ENCODE measurements at regions not wholly inside any gene's neighbourhood (a gene's known extent, or its start where the extent isn't known, plus 50 kb on each side); places are given as distances from the start of the nearest gene placed in this dataset.

DNA sequence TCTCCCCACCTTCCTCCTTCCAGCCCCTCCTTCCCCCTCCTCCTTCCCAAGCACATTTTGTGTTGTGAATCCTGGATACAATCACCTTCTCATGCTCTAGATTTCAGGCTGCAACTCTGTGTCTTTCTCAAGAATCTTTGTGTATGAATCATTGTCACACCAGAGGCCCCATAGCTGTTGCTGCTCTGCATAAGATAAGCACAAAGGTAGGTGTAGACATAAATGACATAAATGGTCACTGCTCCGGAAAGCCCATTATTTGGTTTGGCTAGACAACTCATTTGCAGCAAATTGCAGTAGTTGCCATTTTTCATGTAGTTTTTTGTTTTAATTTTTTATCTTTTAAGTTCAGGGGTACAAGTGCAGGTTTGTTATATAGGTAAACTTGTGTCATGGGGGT lies 216.3 kb upstream of the NRP1 start:
- Histone ChIP-seq H3K4me1 (ENCODE audit: insufficient read depth, low read length) (no peaks in the 10 kb centered on the region), H3K27me3 (ENCODE audit: control insufficient read depth in 1 of 2, insufficient read depth in 2 of 2, low read length in 2 of 2) (no peaks in the 10 kb centered on the region), H3K36me3 (ENCODE audit: insufficient read depth, low read length) (no peaks in the 10 kb centered on the region), H3K9ac (ENCODE audit: low read length) (no peak overlapping the region), H3K27ac (ENCODE audit: low read depth, low read length) (no peak overlapping the region), H3K4me3 (ENCODE audit: low read depth in 1 of 2, low read length in 2 of 2) (no peak overlapping the region), H3K9me3 (ENCODE audit: low read length) (no peaks in the 10 kb centered on the region)

- H3K4me1 ChIP-seq (ENCODE audit: insufficient read depth, low read length) = no peaks in the 10 kb centered on the region
- no peak overlapping the region for H3K27ac ChIP-seq (ENCODE audit: low read depth, low read length)
- no peak overlapping the region for H3K4me3 ChIP-seq (ENCODE audit: low read depth in 1 of 2, low read length in 2 of 2)
- no peaks in the 10 kb centered on the region for H3K36me3 ChIP-seq (ENCODE audit: insufficient read depth, low read length)
- no peak overlapping the region for H3K9ac ChIP-seq (ENCODE audit: low read length)
- H3K27me3 ChIP-seq (ENCODE audit: control insufficient read depth in 1 of 2, insufficient read depth in 2 of 2, low read length in 2 of 2) = no peaks in the 10 kb centered on the region
- H3K9me3 ChIP-seq (ENCODE audit: low read length) = no peaks in the 10 kb centered on the region
Observed at GRCh38 chr10:33547976-33548375, 213.5 kb upstream of the NRP1 start.

- Histone ChIP-seq H3K4me3 (ENCODE audit: low read depth in 1 of 2, low read length in 2 of 2) (no peak overlapping the region), H3K27ac (ENCODE audit: low read depth, low read length) (no peak overlapping the region), H3K9ac (ENCODE audit: low read length) (no peak overlapping the region), H3K27me3 (ENCODE audit: control insufficient read depth in 1 of 2, insufficient read depth in 2 of 2, low read length in 2 of 2) (no peaks in the 10 kb centered on the region), H3K4me1 (ENCODE audit: insufficient read depth, low read length) (no peaks in the 10 kb centered on the region), H3K36me3 (ENCODE audit: insufficient read depth, low read length) (no peaks in the 10 kb centered on the region), H3K9me3 (ENCODE audit: low read length) (no peaks in the 10 kb centered on the region)
Observed at GRCh38 chr10:33546031-33546430, 211.6 kb upstream of the NRP1 start.

GRCh38 chr10:33542752-33543505 lies 208.5 kb upstream of the NRP1 start:
- no peak overlapping the region for H3K27ac ChIP-seq (ENCODE audit: low read depth, low read length)
- H3K27me3 ChIP-seq (ENCODE audit: control insufficient read depth in 1 of 2, insufficient read depth in 2 of 2, low read length in 2 of 2) = no peaks in the 10 kb centered on the region
- H3K36me3 ChIP-seq (ENCODE audit: insufficient read depth, low read length) = no peaks in the 10 kb centered on the region
- H3K4me3 ChIP-seq (ENCODE audit: low read depth in 1 of 2, low read length in 2 of 2) = no peak overlapping the region
- no peaks in the 10 kb centered on the region for H3K9me3 ChIP-seq (ENCODE audit: low read length)
- no peak overlapping the region for H3K9ac ChIP-seq (ENCODE audit: low read length)
- H3K4me1 ChIP-seq (ENCODE audit: insufficient read depth, low read length) = no peaks in the 10 kb centered on the region

GRCh38 chr10:33539116-33539515 lies 204.6 kb upstream of the NRP1 start:
- no peak overlapping the region for H3K9ac ChIP-seq (ENCODE audit: low read length)

DNA sequence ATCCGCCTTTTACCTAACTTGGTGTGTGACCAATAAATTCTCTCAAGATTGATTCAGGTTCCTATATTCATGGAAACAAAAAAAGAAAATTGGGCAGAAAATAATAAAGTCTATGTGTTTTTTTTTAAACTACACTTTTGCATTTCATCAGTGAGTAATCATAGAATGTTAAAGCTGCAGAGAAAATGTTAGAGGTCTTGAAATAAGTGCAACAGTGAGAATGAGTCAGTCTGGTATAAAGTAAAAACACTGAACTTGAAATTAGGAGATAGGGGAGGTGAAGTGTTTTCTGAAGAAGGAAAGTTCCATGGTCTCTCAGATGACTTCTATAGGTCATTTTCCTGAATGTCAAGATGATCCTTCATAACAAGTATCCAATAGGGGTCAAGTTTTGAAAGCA lies 202.6 kb upstream of the NRP1 start:
- Histone ChIP-seq H3K9me3 (ENCODE audit: low read length) (no peaks in the 10 kb centered on the region), H3K27me3 (ENCODE audit: control insufficient read depth in 1 of 2, insufficient read depth in 2 of 2, low read length in 2 of 2) (no peaks in the 10 kb centered on the region), H3K36me3 (ENCODE audit: insufficient read depth, low read length) (no peaks in the 10 kb centered on the region), H3K4me3 (ENCODE audit: low read depth in 1 of 2, low read length in 2 of 2) (no peak overlapping the region), H3K4me1 (ENCODE audit: insufficient read depth, low read length) (no peaks in the 10 kb centered on the region), H3K27ac (ENCODE audit: low read depth, low read length) (no peak overlapping the region), H3K9ac (ENCODE audit: low read length) (no peak overlapping the region)

More at GRCh38 chr10:33539116-33539515, 204.6 kb upstream of the NRP1 start:
- H3K4me1 ChIP-seq (ENCODE audit: insufficient read depth, low read length) = no peaks in the 10 kb centered on the region
- no peaks in the 10 kb centered on the region for H3K9me3 ChIP-seq (ENCODE audit: low read length)
- no peak overlapping the region for H3K27ac ChIP-seq (ENCODE audit: low read depth, low read length)
- no peaks in the 10 kb centered on the region for H3K27me3 ChIP-seq (ENCODE audit: control insufficient read depth in 1 of 2, insufficient read depth in 2 of 2, low read length in 2 of 2)
- H3K4me3 ChIP-seq (ENCODE audit: low read depth in 1 of 2, low read length in 2 of 2) = no peak overlapping the region
- H3K36me3 ChIP-seq (ENCODE audit: insufficient read depth, low read length) = no peaks in the 10 kb centered on the region

GRCh38 chr10:33536508-33536907 lies 202.0 kb upstream of the NRP1 start:
- no peaks in the 10 kb centered on the region for H3K4me1 ChIP-seq (ENCODE audit: insufficient read depth, low read length)
- no peaks in the 10 kb centered on the region for H3K9me3 ChIP-seq (ENCODE audit: low read length)
- H3K27me3 ChIP-seq (ENCODE audit: control insufficient read depth in 1 of 2, insufficient read depth in 2 of 2, low read length in 2 of 2) = no peaks in the 10 kb centered on the region
- no peak overlapping the region for H3K4me3 ChIP-seq (ENCODE audit: low read depth in 1 of 2, low read length in 2 of 2)
- H3K36me3 ChIP-seq (ENCODE audit: insufficient read depth, low read length) = no peaks in the 10 kb centered on the region
- no peak overlapping the region for H3K9ac ChIP-seq (ENCODE audit: low read length)
- no peak overlapping the region for H3K27ac ChIP-seq (ENCODE audit: low read depth, low read length)

DNA sequence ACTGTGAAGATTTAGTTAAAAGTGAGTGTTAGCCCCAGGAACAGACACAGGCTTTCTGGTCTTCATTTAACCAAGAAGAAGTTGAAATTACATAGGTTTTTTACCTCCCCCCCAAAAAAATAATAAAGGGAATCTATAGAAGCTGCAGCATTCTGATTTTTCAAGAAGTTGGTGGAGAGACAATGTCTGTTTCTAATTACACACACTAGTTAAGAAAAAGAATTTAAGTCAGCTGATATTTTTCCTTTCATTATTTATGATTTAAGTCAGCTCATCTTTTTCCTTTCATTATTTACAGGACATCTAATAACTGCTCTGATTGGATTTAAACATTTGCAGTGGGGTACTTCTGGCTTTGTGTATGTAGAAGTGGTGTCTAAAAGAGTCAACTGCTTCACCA lies 201.4 kb upstream of the NRP1 start:
- H3K9ac ChIP-seq (ENCODE audit: low read length) = no peak overlapping the region
- H3K27ac ChIP-seq (ENCODE audit: low read depth, low read length) = no peak overlapping the region
- no peaks in the 10 kb centered on the region for H3K36me3 ChIP-seq (ENCODE audit: insufficient read depth, low read length)
- H3K4me3 ChIP-seq (ENCODE audit: low read depth in 1 of 2, low read length in 2 of 2) = no peak overlapping the region
- no peaks in the 10 kb centered on the region for H3K9me3 ChIP-seq (ENCODE audit: low read length)
- no peaks in the 10 kb centered on the region for H3K4me1 ChIP-seq (ENCODE audit: insufficient read depth, low read length)
- no peaks in the 10 kb centered on the region for H3K27me3 ChIP-seq (ENCODE audit: control insufficient read depth in 1 of 2, insufficient read depth in 2 of 2, low read length in 2 of 2)

DNA sequence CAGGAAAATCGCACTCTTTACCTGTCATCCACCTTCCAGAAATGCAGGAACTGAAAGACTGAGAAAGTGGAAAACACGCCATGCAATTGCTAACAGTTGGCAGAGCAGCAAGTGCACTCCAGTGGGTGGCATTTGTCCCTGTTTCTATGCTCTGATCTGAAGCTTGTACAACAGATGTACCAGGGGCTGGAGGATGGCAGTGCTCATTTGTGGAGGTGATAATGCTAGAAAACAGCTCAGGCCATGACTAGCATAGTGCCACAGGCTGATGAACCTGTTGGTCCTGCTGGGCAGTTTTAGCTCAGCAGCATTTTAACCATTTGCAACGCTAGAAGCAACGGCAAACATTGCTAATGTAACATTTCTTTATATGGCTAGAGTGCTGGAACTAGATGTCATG lies 199.9 kb upstream of the NRP1 start:
- Histone ChIP-seq H3K9ac (ENCODE audit: low read length) (no peak overlapping the region), H3K4me3 (ENCODE audit: low read depth in 1 of 2, low read length in 2 of 2) (no peak overlapping the region), H3K9me3 (ENCODE audit: low read length) (no peaks in the 10 kb centered on the region), H3K27ac (ENCODE audit: low read depth, low read length) (no peak overlapping the region), H3K4me1 (ENCODE audit: insufficient read depth, low read length) (no peaks in the 10 kb centered on the region), H3K36me3 (ENCODE audit: insufficient read depth, low read length) (no peaks in the 10 kb centered on the region), H3K27me3 (ENCODE audit: control insufficient read depth in 1 of 2, insufficient read depth in 2 of 2, low read length in 2 of 2) (no peaks in the 10 kb centered on the region)

DNA sequence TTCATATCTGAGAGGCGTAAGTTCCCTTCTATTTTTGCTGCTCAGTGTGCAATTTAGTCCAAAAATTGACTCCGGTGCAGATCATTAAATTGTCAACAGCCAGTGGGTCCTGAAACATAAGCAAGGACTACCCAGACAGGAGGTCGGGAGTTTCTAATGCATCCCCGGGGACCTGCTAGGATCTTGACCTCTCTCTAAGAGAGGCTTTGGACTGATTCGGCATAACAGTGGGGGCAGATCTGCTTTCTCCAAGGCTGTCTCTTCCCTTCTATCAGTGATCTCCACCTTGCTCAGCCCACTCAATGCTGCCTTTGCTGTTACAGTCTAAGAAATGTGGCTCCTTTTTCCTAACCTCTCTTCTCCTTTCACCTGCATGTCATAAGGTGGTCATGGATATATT lies 199.1 kb upstream of the NRP1 start:
- no peak overlapping the region for H3K4me3 ChIP-seq (ENCODE audit: low read depth in 1 of 2, low read length in 2 of 2)
- H3K9ac ChIP-seq (ENCODE audit: low read length) = no peak overlapping the region
- H3K9me3 ChIP-seq (ENCODE audit: low read length) = no peaks in the 10 kb centered on the region
- H3K36me3 ChIP-seq (ENCODE audit: insufficient read depth, low read length) = no peaks in the 10 kb centered on the region
- no peaks in the 10 kb centered on the region for H3K4me1 ChIP-seq (ENCODE audit: insufficient read depth, low read length)
- H3K27me3 ChIP-seq (ENCODE audit: control insufficient read depth in 1 of 2, insufficient read depth in 2 of 2, low read length in 2 of 2) = no peaks in the 10 kb centered on the region
- H3K27ac ChIP-seq (ENCODE audit: low read depth, low read length) = no peak overlapping the region

- Histone ChIP-seq H3K36me3 (ENCODE audit: insufficient read depth, low read length) (no peaks in the 10 kb centered on the region), H3K27me3 (ENCODE audit: control insufficient read depth in 1 of 2, insufficient read depth in 2 of 2, low read length in 2 of 2) (no peaks in the 10 kb centered on the region), H3K4me1 (ENCODE audit: insufficient read depth, low read length) (no peaks in the 10 kb centered on the region), H3K4me3 (ENCODE audit: low read depth in 1 of 2, low read length in 2 of 2) (no peak overlapping the region), H3K27ac (ENCODE audit: low read depth, low read length) (no peak overlapping the region), H3K9ac (ENCODE audit: low read length) (no peak overlapping the region), H3K9me3 (ENCODE audit: low read length) (no peaks in the 10 kb centered on the region)
Observed at GRCh38 chr10:33532901-33533300, 198.4 kb upstream of the NRP1 start.

DNA sequence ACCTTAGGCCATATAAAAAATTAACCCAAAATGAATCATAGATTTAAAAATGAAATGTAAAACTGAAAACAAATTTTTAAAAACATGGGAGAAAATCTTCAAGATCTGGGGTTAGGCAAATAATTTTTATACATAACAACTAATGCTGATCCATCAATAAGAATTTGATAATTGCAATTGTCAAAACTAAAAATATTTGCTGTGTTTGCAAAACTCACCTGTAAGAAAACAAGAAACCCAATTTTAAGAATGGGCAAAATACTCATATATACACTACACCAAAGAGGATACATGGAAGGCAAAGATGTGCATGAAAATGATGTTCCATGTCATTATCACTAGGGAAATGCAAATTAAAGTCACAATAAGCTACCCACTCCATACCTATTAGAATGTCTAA lies 194.8 kb upstream of the NRP1 start:
- Histone ChIP-seq H3K4me3 (ENCODE audit: low read depth in 1 of 2, low read length in 2 of 2) (no peak overlapping the region), H3K9me3 (ENCODE audit: low read length) (no peaks in the 10 kb centered on the region), H3K4me1 (ENCODE audit: insufficient read depth, low read length) (no peaks in the 10 kb centered on the region), H3K27ac (ENCODE audit: low read depth, low read length) (no peak overlapping the region), H3K27me3 (ENCODE audit: control insufficient read depth in 1 of 2, insufficient read depth in 2 of 2, low read length in 2 of 2) (no peaks in the 10 kb centered on the region), H3K9ac (ENCODE audit: low read length) (no peak overlapping the region), H3K36me3 (ENCODE audit: insufficient read depth, low read length) (no peaks in the 10 kb centered on the region)

Measured in muscle layer of colon (tissue), 2 donors.